Body of pancreas (tissue), 4 donors: ENCODE measurements at regions not wholly inside any gene's neighbourhood (a gene's known extent, or its start where the extent isn't known, plus 50 kb on each side); places are given as distances from the start of the nearest gene placed in this dataset.

Experiments used
- POLR2A ChIP-seq, 3 donors: fragments of 450-650 bp; IDR thresholded peaks; one replicate each; pipeline ENCODE4 v1.6.1; 2016; ENCODE audit warnings: antibody characterized with exemption in 3 of 3, mild to moderate bottlenecking in 2 of 3
- TF ChIP-seq, protein P1 (sequence below), 7 experiments: fragments of 450-650 bp in 4 of 7; fragments of 200-600 bp in 3 of 7; sonication (generic) in 3 of 7; IDR thresholded peaks; one replicate each; pipeline ENCODE4 v1.5.1; 2016 to 2019; ENCODE audit warnings: antibody characterized with exemption in 7 of 7

DNA sequence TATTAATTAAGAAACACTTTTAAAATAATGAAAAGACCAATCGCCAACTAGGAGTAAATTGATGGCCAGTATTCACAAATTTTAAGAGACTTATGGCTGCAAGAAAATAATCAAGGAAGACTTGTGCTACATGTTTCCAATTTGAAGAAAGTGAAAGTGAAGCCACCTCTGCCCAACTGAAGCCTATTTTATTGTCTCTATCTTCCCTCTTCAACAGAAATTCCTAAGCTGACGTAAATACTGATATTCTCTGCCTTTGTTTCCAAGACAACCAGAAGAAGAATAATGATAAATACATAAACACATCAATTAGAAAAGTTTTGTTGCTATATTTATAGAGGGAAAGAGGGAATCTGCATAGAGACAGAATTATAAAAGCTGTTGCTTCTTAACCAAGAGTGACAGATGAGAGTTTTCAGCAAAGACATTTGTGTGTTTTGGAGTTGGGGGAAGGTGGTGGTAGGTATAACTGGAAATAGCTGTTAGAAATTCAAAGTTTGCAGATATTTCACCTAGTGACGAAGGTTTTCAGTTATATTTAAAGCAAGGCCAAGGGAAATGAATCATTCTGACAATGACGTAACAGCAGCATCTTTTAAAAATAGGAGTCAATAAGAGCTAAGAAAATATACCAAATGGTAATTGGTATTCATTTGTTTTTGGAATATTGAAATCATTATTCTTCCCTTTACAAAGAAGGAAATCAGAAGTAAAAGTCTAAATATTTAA, 576.6 kb upstream of the SORCS1 start:
- no peak for TF ChIP-seq POLR2A (IDR thresholded peaks at IDR 0.05)
- TF ChIP-seq, protein P1, sequence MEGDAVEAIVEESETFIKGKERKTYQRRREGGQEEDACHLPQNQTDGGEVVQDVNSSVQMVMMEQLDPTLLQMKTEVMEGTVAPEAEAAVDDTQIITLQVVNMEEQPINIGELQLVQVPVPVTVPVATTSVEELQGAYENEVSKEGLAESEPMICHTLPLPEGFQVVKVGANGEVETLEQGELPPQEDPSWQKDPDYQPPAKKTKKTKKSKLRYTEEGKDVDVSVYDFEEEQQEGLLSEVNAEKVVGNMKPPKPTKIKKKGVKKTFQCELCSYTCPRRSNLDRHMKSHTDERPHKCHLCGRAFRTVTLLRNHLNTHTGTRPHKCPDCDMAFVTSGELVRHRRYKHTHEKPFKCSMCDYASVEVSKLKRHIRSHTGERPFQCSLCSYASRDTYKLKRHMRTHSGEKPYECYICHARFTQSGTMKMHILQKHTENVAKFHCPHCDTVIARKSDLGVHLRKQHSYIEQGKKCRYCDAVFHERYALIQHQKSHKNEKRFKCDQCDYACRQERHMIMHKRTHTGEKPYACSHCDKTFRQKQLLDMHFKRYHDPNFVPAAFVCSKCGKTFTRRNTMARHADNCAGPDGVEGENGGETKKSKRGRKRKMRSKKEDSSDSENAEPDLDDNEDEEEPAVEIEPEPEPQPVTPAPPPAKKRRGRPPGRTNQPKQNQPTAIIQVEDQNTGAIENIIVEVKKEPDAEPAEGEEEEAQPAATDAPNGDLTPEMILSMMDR (IDR thresholded peaks at IDR 0.05): no peak
